GM19463 (cell line): ENCODE measurements at regions not wholly inside any gene's neighbourhood (a gene's known extent, or its start where the extent isn't known, plus 50 kb on each side); places are given as distances from the start of the nearest gene placed in this dataset.
"Not testable (repeated sequence)": the region's sequence is repeated elsewhere in the genome, so short reads cannot be mapped to it uniquely, and the experiment has no call there.

Source experiments
- ATAC-seq: cut with Tn5 transposase; IDR thresholded peaks from one replicate; pipeline ENCODE4 v1.9.1; 2021; ENCODE audit warnings: mild to moderate bottlenecking, moderate library complexity; ENCODE audit not compliant: unreplicated experiment

DNA sequence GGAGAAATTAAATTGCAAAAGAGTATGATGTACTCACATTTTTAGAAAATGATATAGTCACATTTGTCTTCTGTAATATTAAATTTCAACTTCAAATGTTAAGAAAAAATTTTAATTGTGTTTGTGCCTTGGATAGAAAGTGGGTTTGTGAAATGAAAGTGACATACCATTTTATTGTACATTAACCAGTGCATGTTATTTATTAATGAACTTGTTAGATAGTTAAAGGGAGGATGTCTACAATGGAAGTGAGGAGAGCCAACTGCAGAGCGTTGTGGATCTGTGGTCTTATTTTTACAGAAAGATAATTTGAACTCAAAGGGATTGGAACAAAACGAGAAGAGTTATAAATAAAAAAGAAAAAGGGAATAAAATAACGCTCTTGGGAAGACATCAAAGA is 291.7 kb downstream of the ARL4A start:
- no peak for ATAC-seq

DNA sequence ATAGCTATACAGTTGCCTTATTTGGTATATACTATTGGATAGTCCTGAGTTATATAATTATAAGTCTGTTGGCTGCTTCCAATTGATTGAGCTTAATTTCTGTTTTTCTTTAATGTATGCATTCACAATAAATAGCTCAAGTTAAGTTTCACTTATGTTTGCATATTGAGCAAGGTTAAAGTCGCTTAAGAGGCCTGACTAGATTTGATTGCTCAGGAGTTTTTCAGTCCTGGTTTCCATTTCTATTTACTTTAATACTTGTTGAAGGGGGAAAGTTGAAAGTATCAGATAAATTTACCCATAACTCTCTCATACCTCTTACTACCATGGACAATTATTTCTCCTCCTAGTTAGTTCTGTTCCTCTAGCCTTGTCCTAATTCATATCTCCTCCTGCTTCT is 294.7 kb downstream of the ARL4A start:
- no peak for ATAC-seq

DNA sequence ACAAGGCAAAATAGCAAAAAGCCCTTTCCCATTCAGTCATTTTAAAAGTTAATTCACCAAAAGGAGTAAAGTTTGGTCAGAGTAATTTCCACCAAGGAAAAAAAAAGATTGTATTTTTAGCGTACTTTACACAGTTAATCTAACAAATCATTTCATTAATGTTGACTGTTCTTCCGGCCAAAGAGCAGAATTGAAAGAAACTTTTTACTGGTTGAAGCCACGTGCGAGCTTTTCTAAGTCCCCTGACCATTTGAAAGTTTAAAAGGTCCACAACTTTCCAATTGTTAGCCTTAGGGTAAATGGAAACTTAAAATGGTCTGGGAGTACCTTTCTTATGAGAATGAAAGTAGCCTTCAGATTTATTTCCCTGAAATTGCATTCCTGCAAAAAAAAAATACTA is 296.7 kb downstream of the ARL4A start:
- no peak for ATAC-seq

DNA sequence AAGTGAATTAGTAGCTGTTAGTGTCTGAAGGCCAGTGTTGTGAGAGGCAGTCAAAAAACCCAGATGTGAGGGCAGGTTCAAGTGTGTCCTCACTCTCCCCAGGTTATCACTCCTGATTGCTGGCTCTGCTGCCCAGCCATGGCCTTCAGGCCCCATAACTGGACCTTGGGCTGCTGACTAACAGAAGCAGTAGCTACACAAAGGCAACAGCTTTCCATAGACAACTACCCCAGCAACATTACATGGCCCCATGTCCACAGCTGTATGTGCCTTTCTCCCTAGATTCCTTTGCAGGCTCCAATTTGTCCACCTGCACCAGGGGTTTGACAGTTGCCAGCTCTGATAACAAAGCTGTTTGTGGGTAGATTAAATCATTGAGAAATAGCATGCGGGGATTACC is 297.8 kb downstream of the ARL4A start:
- ATAC-seq = no peak

DNA sequence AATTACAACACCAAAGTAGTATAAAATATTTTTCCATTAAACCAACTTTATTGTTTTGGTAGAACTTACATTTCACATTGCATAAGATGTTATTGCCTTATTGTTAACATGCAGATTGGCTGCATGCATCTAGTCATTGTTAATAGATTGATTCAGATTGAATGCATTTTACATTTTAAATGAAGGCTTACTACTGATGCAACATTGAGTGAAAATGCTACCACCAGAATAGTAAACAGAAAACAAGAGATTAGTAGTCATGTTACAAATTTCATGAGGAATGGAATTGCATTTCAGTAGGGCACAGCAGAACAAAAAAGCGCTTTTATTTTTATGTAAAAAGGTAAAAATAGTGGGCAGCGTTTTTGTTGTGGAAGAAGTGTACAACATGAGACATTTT is 298.3 kb downstream of the ARL4A start:
- ATAC-seq = no peak

DNA sequence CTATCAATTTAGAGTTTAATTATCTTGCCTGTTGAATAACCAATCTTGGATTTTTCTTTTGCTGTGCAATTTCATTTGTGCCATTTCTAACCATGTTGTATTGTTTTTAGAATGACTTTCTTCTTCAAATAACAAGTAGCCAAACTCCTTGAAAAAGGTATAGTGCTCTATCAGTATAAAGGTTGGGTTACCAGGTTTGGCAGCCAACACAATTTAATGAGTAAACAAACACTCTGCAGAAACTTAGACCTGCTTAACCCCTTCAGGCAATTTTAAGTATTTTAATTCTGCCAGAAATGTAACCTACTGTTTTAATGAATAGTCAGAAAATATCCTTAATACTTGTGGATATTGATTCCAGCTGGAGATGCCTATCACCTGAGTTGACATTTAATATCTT is 299.8 kb downstream of the ARL4A start:
- no peak for ATAC-seq

DNA sequence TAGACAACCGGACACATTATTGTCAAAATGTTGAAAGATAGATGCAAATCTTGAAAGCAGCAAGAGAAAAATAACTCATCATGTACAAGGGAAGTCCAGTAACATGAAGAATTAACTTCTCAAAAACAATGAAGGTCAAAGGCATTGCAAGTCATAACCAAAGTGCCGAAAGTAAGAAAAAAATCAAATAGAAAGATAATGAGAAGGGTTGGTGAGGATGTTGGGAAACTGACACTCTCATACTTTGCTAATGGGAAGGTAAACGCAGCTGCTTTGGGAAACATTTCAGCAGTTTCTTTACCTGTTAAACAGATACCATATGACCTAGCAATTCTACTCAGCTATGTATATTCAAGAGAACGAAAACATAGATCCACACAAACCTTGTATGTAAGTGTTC is 303.0 kb downstream of the ARL4A start:
- ATAC-seq = no peak

DNA sequence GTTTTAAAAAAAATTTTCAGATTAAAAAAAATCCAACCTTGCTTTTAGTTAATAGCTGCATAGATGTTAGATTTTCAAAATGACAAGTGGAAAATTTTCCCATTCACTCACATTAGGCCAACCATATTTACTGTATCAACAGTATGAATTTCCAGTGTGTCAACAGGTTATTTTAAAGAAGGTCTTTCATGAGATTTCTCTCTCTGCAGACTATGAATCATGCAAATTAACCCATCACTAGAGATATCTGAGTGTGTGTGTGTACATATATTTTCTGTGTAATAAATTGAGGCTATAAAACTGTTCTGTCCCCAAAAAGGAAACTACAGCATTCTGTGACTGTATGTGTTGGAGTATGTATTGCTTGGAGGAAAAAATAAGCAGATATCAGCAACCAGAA is 305.6 kb downstream of the ARL4A start:
- ATAC-seq = no peak

DNA sequence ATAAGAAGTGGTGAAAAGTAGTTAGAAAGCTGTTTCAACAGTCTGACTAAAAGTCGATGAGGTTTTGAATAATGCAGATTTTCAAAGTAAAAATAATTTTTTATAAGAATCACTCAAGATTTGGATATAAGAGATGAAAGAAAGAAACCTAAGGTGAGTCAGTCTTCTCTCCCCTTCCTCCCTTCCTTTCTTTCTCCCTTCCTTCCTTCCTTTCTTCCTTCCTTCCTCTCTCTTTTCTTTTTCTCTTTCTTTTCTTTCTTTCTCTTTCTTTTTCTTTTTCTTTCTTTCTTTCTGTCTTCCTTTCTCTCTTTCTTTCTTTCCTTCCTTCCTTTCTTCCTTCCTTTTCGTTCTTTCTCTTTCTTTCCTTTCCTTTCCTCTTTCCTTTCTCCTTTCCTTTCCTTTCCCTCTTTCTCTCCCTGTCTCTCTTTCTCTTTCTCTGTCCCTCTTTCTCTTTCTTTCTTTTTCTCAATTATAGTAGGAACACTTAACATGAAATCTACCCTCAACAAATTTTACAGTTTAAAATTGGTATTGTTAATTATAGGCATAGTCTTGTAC is 308.6 kb downstream of the ARL4A start:
- ATAC-seq = no peak

DNA sequence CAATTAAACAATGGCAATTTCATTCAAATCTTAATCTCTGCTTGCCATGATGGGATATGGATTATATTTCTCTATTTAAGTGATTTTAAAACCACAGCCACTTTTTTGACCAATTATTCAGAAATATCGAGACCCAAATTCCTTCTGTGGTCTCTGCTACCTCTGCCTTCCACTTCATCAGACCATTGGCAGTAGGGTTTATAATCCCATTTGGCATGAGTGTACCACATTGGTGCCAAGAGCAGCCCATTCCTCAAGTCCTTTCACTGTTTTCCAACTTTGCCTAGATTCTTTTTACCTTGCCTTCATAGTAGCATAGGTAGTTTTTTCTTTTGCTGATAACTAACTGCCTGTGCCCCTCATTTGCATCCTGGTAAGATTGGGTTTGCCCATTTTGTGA is 319.9 kb downstream of the ARL4A start:
- no peak for ATAC-seq

DNA sequence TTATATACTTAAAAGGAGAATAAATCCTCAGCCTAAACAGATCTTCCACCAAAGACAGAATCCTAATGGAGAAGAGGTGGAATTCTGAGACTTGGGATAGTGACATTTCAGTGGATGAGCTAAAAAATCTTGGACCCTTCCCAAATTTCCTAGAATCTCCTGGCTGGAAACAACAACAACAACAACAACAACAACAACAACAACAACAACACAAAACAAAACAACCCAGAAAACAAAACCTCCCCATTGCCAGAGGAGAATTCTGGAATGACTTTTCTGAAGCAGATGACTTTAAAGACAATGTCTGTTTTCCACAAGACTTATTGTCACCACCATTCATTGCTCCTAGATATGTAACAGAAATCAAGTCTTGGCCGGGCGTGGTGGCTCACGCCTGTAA is 322.1 kb downstream of the ARL4A start:
- ATAC-seq = no peak

DNA sequence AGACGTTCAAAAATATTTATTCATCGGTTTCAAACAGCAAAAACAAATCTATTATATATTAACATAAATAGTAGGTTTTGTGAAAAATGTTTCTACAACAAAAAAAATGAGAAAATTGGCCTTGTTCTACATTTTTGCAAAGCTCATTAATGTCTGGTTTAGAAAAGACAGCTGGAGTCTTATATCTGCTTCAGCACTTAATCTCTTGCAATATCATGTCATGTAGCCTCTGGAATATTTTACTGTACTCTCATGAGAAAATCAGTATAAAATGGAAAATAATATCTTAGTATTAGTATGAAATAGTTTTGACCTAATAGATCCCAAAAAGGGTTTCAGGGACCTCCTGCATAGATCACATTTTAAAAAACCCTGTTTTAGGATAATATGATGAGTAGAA is 326.6 kb downstream of the ARL4A start:
- ATAC-seq = no peak

DNA sequence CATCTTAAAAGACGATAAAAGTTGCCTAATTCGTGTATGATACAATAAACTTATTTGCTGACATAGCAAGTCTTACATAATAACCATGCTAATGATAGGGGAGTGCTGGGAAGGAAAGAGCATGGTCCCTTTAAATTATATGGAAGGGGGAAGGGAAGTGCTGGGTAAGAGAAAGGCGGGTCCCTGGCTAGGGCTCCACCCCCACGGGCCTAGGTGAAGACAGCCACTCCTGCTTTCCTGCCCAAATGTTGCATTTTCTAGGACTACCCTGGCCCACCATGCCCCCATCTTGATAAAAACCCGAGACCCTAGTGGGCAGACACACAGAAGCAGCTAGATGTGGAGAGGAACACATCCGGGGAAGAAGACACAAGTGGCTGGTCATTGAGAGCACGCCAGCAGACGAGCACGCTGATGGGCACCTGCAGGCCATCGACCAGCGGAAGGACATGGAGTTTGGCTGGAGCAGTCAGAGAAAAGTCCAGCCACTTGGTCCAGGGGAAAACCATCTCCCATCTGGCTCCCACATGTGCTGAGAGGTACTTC is 328.7 kb downstream of the ARL4A start:
- no peak for ATAC-seq

DNA sequence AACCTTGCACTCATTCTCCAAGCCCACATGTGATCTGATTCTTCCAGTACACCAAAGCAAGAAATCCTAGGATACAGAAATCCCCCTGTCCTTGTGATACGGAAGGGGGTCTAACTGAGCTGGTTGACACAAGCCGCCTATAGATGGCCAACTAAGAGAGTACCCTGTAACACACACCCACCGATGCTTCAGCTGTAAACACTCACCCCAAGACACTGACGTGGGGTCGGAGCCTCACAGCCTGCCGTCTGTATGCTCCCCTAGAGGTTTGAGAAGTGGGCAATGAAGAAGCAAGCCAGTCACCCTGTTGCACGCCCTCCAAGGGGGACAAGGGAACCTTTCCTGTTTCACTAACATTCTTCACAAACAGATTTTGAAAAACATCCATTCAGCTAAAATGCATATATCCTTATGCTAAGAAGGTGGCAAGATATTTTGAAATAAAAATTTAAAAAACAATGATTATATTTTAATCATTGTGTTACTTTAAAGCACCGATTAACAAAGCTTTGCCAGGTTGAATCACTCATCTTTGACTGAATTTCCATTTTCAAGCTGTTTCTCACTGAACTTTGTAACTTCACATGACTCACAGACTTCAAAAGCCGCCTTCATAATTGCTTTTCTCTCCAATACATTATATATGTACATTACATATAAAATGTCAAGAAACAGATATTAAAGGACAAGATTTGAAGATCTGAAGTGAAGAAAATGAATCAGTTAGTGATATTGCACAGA is 329.3 kb downstream of the ARL4A start:
- no peak for ATAC-seq

DNA sequence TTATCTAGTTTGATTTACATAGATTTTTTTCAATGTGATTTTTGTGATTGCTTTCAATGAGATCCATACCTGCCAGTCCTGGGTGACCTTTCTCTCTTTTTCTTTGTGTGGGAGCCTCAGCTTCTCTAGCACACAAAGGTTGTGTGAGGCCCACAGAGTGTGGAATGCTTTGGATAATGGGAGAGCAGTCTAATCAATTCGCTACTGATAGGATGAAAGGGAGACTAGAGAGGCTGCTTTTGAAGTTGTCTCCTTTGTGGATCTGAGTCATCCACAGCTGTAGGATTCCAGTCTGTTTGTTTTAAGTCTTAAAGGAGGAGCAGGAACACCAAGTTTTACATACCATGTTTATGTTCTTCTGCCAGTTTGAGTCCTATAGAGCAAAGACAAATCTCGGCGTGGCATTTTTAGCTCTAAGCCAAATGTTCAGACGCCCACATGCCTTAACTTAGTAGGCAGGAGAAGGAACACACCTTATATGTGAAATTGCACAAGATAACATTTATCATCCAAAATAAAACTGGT is 330.0 kb downstream of the ARL4A start:
- no peak for ATAC-seq

DNA sequence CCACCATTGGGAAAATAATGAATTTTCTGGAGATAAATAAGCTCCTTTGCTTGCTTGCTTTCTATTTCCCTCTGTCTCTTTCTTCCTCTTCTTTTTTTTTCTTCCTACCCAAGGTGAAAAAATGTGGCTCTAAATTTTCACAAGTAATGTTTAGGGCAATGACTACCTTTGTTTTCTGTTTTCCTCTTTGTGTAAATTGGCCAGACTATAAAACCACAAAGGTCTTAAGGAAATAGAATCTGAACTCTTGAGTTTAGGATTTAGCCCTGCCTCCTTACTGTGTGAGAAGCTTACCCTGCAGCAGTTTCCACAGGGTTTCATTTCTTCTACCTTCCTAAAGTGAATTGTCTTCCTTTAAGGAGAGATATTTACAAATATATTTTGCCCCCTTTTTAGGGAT is 330.4 kb downstream of the ARL4A start:
- ATAC-seq = no peak

DNA sequence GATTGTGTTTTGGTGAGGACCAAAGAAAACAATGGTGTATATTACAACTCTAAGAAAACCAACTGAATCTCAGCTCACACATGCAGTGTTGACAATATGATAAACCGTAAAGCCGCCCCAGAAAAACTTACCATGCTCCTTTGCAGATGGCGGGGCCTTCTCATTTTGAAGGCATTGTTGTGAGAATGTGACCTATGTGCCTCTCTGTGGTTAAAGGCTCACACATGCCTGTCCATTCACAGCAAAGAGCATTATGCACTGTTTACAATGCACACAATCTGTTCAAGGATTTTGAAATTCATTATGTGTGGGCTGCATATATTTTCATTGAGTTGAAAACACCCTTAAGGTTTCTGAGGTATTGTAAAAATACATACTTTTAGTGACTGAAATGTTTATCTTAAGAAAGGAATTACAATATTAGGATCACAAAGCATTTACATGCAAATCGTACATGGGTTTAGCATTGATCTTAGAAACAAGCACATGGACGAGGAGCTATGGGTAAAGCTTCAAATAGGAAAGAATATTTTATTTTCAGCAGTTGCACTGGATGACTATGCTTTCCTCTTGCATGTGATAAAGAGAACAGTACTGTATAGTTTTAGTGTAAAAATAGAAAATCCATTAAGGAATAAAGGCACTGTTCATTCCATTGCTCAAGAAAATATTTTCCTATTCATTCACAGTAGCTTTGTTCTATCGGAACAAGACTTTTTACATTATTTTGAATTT is 334.3 kb downstream of the ARL4A start:
- no peak for ATAC-seq

DNA sequence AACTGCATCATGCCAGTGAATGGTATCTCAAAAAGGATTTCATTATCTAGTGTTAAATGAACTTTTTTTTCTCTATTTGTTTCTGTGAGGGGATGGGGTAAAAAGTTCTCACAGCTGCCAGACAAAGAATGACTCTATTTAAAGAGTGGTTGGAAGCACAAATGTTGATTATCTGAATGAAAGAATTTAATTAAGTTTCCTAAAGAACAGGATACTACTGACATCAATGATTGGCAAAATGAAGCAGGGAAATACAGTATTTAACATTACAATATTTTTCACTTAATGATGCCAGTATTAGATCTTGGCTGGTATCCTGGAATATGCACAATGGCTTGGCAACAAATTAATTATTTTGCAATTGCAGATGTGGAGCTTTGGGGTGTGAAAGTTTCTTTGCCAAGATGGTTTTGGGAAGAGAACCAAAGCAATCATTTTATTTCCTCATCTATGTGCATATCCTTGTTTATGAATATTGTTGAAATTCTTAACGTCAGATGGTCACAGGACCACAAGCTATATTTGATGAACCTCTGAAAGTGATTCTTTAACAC is 336.8 kb downstream of the ARL4A start:
- ATAC-seq = no peak

DNA sequence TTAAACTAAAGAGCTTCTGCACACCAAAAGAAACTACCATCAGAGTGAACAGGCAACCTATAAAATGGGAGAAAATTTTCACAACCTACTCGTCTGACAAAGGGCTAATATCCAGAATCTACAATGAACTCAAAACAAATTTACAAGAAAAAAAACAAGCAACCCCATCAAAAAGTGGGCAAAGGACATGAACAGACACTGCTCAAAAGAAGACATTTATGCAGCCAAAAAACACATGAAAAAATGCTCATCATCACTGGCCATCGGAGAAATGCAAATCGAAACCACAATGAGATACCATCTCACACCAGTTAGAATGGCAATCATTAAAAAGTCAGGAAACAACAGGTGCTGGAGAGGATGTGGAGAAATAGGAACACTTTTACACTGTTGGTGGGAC is 337.6 kb downstream of the ARL4A start:
- not testable (repeated sequence) for ATAC-seq

DNA sequence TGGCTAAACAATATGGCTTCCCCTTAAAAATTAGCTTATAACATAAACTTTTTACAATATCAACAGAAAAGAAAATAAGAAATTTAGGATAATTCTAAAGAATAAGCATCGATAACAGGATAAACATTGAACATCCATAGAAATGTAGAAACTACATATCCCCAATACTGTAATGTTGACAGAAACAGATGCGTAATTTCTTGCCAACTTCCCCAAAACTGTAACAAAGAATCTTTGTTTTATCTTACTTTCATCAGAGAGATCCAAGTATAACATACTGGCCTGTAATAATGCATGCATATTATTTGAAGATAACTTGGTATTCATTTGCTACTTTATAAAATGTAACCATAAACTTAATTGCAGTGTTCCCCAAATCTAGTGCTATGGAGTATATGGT is 339.9 kb downstream of the ARL4A start:
- no peak for ATAC-seq

DNA sequence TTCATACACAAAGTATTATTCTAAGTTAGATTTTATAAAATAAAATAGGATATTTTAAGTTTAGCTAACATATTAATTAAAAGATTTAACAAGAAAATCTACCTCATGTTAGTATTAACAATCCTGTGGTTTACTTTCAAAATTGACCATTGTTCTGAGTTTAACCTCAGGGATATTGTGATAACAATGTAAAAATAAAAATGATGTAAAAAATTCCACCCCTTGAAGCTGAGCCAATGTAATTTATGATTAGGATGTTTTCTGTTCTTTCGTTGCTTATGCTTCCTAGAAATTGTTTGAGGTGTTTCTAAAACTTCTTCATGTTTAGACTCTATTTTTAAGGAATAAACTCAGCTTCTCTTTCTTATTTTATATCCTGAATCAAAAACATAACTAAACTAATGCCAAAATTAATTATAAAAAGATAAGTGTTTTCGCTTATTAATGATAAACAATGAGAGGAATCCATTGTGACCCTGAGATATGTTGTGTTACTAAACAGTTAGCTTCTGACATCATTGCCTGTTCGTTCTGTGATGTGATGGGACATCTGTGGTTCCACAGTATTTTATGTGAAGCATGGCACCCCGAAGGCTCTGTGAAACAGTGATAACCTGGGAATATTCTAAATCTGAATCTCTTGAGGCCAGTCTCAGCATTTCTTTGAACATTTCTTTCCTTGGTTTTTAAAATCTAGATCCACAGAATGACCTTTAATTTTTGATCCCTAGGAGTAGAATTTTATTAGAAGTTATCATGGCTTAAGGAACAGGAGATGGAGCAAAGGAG is 340.8 kb downstream of the ARL4A start:
- ATAC-seq = no peak
